SK-N-SH (cell line): ENCODE measurements at regions not wholly inside any gene's neighbourhood (a gene's known extent, or its start where the extent isn't known, plus 50 kb on each side); places are given as distances from the start of the nearest gene placed in this dataset.

Source experiments
- CTCF ChIP-seq: fragments of 200-600 bp; sonication (generic); IDR thresholded peaks from 2 replicates; pipeline ENCODE4 v1.6.1; 2017; ENCODE audit warnings: antibody characterized with exemption, mild to moderate bottlenecking, moderate library complexity
- EP300 ChIP-seq, 2 experiments: IDR thresholded peaks; 2 replicates each; pipeline versions ENCODE4 v1.4.0 to v1.6.1; 2012; ENCODE audit warnings: borderline replicate concordance in 1 of 2, low read depth in 1 of 2, low read length in 1 of 2
- YY1 ChIP-seq: IDR thresholded peaks from 2 replicates; pipeline ENCODE4 v1.4.0; 2012; ENCODE audit warnings: low read depth, mild to moderate bottlenecking

GRCh38 chr1:218531936-218532335 is 186.8 kb downstream of the TGFB2 start:
- TF ChIP-seq CTCF, result no peak
- no peak for TF ChIP-seq EP300 (IDR thresholded peaks at IDR 0.05; ENCODE audit: borderline replicate concordance in 1 of 2, low read depth in 1 of 2, low read length in 1 of 2)
- TF ChIP-seq YY1, result no peak
